Upper lobe of left lung (tissue), 6 donors: ENCODE measurements at regions not wholly inside any gene's neighbourhood (a gene's known extent, or its start where the extent isn't known, plus 50 kb on each side); places are given as distances from the start of the nearest gene placed in this dataset.

Source experiments
- ATAC-seq, 2 donors: fragments of 200-7000 bp; cut with Tn5 transposase; one replicate each; pipeline ENCODE4 v1.9.1; 2022; ENCODE audit warnings: mild to moderate bottlenecking in 2 of 2, moderate library complexity in 2 of 2; ENCODE audit not compliant: low FRiP score in 2 of 2
- DNase-seq, 2 donors: peaks; one replicate each; pipeline ENCODE4 v3.0.0-alpha.2; 2019 to 2020
- H3K27ac ChIP-seq, 4 donors: fragments of 200-600 bp; sonication (generic); one replicate each; pipeline ENCODE4 v1.5.1; 2016 to 2019
- H3K27me3 ChIP-seq, 4 donors: fragments of 200-600 bp; sonication (generic); one replicate each; pipeline ENCODE4 v1.5.1; 2017 to 2019
- H3K36me3 ChIP-seq, 4 donors: fragments of 200-600 bp; sonication (generic); one replicate each; pipeline ENCODE4 v1.5.1; 2016 to 2019
- H3K4me1 ChIP-seq, 4 donors: fragments of 200-600 bp; sonication (generic); one replicate each; pipeline ENCODE4 v1.5.1; 2018 to 2019
- H3K4me3 ChIP-seq, 4 donors: fragments of 200-600 bp; sonication (generic); one replicate each; pipeline ENCODE4 v1.5.1; 2017 to 2019; ENCODE audit warnings: mild to moderate bottlenecking in 2 of 4, moderate library complexity in 1 of 4
- H3K9me3 ChIP-seq, 4 donors: fragments of 200-600 bp; sonication (generic); one replicate each; pipeline ENCODE4 v1.5.1; 2018 to 2019
- EP300 ChIP-seq, 4 donors: sonication (generic); formaldehyde crosslinking; IDR thresholded peaks; one replicate each; pipeline ENCODE4 v1.5.1; 2017; ENCODE audit warnings: antibody characterized with exemption in 4 of 4, control low read depth in 2 of 4
- POLR2A ChIP-seq, 4 donors: fragments of 450-650 bp; IDR thresholded peaks; one replicate each; pipeline ENCODE4 v1.5.1; 2016 to 2017; ENCODE audit warnings: antibody characterized with exemption in 4 of 4, mild to moderate bottlenecking in 2 of 4
- POLR2AphosphoS5 ChIP-seq, 2 donors: sonication (generic); formaldehyde crosslinking; IDR thresholded peaks; one replicate each; pipeline ENCODE4 v1.5.1; 2017; ENCODE audit warnings: antibody characterized with exemption in 2 of 2
- WGBS, 2 donors: methylation state at CpG; one replicate each; pipeline ENCODE4 v1.1.5; 2017 to 2018; 5-methylcytosine and 5-hydroxymethylcytosine counted together
- small RNA-seq, 4 donors: library from RNA; depleted of rRNA; stranded (forward); fragments of <200 nt; gene quantifications; one replicate each; pipeline ENCODE3, GENCODE V24; 2016
- TF ChIP-seq, protein P1 (sequence below), 6 experiments: fragments of 450-650 bp in 4 of 6; fragments of 200-600 bp in 2 of 6; sonication (generic) in 2 of 6; IDR thresholded peaks; one replicate each; pipeline ENCODE4 v1.5.1; 2016 to 2019; ENCODE audit warnings: antibody characterized with exemption in 6 of 6
- donor health status: DM: no; HTN: no; CAD: no; lungs with moderate emphysema.
- donor health status: DM: no; HTN: yes; CAD: no; lungs with severe emphysema.

DNA sequence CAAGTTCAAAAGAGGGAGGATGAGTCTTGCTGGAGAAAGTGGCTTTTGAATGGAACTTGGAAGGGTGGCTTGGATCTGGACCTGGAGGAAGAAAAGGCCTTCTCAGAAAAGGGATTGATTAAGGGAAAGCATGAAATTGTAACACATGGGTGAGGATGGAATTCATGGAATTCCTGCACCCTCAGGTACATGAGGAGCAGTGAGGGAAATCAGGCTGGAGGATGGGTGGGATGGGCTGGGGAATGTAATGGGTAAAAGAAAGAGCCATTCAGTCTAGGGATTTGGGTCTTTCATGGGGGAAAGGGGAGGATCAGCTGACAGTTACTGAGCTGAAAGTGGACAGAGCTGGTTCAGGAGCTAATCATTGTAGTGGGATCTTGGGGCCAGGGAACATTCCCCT lies 51.2 kb upstream of the HAAO start:
- Histone ChIP-seq H3K27me3 (no peaks in the 10 kb centered on the region), H3K27ac (no peak overlapping the region), H3K9me3 (no peaks in the 10 kb centered on the region), H3K4me3 (no peak overlapping the region), H3K4me1 (peaks cover 16 to 18% (median 17%) of the 10 kb centered on the region in 4 donors), H3K36me3 (no peaks in the 10 kb centered on the region)
- no peak for DNase-seq
- TF ChIP-seq, protein P1, sequence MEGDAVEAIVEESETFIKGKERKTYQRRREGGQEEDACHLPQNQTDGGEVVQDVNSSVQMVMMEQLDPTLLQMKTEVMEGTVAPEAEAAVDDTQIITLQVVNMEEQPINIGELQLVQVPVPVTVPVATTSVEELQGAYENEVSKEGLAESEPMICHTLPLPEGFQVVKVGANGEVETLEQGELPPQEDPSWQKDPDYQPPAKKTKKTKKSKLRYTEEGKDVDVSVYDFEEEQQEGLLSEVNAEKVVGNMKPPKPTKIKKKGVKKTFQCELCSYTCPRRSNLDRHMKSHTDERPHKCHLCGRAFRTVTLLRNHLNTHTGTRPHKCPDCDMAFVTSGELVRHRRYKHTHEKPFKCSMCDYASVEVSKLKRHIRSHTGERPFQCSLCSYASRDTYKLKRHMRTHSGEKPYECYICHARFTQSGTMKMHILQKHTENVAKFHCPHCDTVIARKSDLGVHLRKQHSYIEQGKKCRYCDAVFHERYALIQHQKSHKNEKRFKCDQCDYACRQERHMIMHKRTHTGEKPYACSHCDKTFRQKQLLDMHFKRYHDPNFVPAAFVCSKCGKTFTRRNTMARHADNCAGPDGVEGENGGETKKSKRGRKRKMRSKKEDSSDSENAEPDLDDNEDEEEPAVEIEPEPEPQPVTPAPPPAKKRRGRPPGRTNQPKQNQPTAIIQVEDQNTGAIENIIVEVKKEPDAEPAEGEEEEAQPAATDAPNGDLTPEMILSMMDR (IDR thresholded peaks at IDR 0.05): no peak
- TF ChIP-seq EP300 (IDR thresholded peaks at IDR 0.05) (no peak), POLR2A (IDR thresholded peaks at IDR 0.05) (no peak), POLR2AphosphoS5 (IDR thresholded peaks at IDR 0.05) (no peak)
- ATAC-seq: no peak

DNA sequence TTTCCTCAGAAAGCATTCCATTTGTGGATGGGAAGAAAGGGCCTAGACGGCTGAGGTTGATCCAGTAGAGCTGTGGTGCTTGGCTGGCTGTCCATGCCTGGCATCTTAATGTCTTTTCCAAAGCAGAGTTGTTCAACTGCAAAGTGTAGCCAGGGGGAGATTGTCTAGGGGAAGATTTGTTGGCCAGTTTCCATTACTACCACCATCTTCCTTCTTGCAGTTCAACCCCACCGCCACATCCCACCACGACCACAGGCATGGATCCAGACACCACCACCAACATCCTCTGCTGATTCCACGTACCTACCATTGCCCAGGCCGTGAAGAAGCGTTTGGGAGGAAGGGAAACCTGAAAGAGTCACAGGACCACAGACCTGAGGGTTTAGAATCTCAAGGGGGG lies 50.7 kb upstream of the HAAO start:
- no peak overlapping the region for H3K27ac ChIP-seq
- ATAC-seq: no peak
- no peak for DNase-seq
- no peaks in the 10 kb centered on the region for H3K36me3 ChIP-seq
- no peaks in the 10 kb centered on the region for H3K9me3 ChIP-seq
- 81 to 83% methylated on average over 6 of the region's 6 CpGs for WGBS, 2 donors
- H3K4me1 ChIP-seq: peaks cover 16 to 18% (median 17%) of the 10 kb centered on the region in 4 donors
- H3K27me3 ChIP-seq: no peaks in the 10 kb centered on the region
- H3K4me3 ChIP-seq: no peak overlapping the region
- TF ChIP-seq EP300 (IDR thresholded peaks at IDR 0.05): no peak
- no peak for TF ChIP-seq POLR2A (IDR thresholded peaks at IDR 0.05)
- TF ChIP-seq, protein P1 (IDR thresholded peaks at IDR 0.05): no peak
- TF ChIP-seq POLR2AphosphoS5 (IDR thresholded peaks at IDR 0.05): no peak

DNA sequence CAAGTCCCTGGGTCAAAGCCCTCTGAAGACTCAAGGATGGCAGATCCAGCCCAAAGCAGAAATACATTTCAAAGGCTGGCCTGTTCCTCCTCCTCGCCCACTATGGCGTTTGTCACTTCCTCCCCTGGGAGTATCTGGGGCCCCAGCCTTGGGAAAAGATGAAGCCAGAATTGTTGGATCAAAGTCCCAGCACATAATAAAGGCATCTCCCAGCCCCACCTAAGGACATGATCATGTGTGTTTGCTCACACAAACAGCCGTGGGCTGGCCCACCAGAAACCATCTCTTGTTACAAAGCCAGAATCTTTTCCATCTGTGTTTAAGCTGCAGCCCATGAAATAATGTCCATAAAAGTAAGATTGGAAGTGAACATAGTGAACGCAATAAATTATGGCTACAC lies 50.1 kb upstream of the HAAO start:
- 90 to 93% methylated on average over 4 of the region's 4 CpGs for WGBS, 2 donors
- Histone ChIP-seq H3K4me1 (peaks cover 16 to 18% (median 17%) of the 10 kb centered on the region in 4 donors), H3K27ac (no peak overlapping the region), H3K36me3 (no peaks in the 10 kb centered on the region), H3K27me3 (no peaks in the 10 kb centered on the region), H3K4me3 (no peak overlapping the region), H3K9me3 (no peaks in the 10 kb centered on the region)
- DNase-seq (no peak), ATAC-seq (no peak)
- TF ChIP-seq POLR2A (IDR thresholded peaks at IDR 0.05): no peak
- TF ChIP-seq EP300 (IDR thresholded peaks at IDR 0.05): no peak
- TF ChIP-seq, protein P1 (IDR thresholded peaks at IDR 0.05): no peak
- no peak for TF ChIP-seq POLR2AphosphoS5 (IDR thresholded peaks at IDR 0.05)

Small RNA genes lying in the stretch of these regions (small RNA-seq; reads per million reads assigned to genes)
- 0 reads per million in 4 donors for gene RNU6-242P
